ENCODE measurements at regions not wholly inside any gene's neighbourhood (a gene's known extent, or its start where the extent isn't known, plus 50 kb on each side); places are given as distances from the start of the nearest gene placed in this dataset.

GRCh38 chr5:99368726-99369125, 439.9 kb upstream of the CHD1 start:
- no peak for DNase-seq
- no peak overlapping the region for H3K9ac ChIP-seq (ENCODE audit: low read length)

GRCh38 chr5:99355881-99356280, 427.1 kb upstream of the CHD1 start:
- no peak for TF ChIP-seq CTCF (IDR thresholded peaks at IDR 0.05)
- TF ChIP-seq EZH2 (IDR thresholded peaks at IDR 0.05; ENCODE audit: borderline replicate concordance, insufficient read depth, low read depth, low read length, poor library complexity, severe bottlenecking), result no peak
- peaks cover 4% of the 10 kb centered on the region for H3K9me3 Mint-ChIP-seq (ENCODE audit: insufficient read depth)
- no peak for ATAC-seq (ENCODE audit: low read depth)

More at GRCh38 chr5:99368726-99369125, 439.9 kb upstream of the CHD1 start:
- H3K27me3 Mint-ChIP-seq, result no peaks in the 10 kb centered on the region
- peaks cover 2% of the 10 kb centered on the region for H3K9me3 Mint-ChIP-seq (ENCODE audit: insufficient read depth)
- Histone ChIP-seq H3K4me1 (ENCODE audit: control insufficient read depth in 2 of 2, insufficient read depth in 2 of 2, low read length in 2 of 2) (no peaks in the 10 kb centered on the region), H3K27ac (ENCODE audit: low read length in 2 of 2) (no peak overlapping the region), H3K9me3 (ENCODE audit: control extremely low read depth in 1 of 3, control insufficient read depth in 2 of 3, insufficient read depth in 1 of 3, low read length in 2 of 3) (no peaks in the 10 kb centered on the region), H3K27me3 (replicated peaks in 1 of 4; ENCODE audit: control extremely low read depth in 1 of 4, control insufficient read depth in 3 of 4, insufficient read depth in 4 of 4, low read length in 3 of 4) (no peaks in the 10 kb centered on the region), H3K4me3 (ENCODE audit: control extremely low read depth in 1 of 5, extremely low read depth in 1 of 5, insufficient read depth in 1 of 5, low read depth in 2 of 5, low read length in 4 of 5) (no peak overlapping the region), H4K20me1 (ENCODE audit: control insufficient read depth, insufficient read depth, low read length, poor library complexity, severe bottlenecking) (no peaks in the 10 kb centered on the region), H3K36me3 (replicated peaks in 1 of 2; ENCODE audit: control extremely low read depth in 1 of 2, control insufficient read depth in 1 of 2, extremely low read depth in 1 of 2, insufficient read depth in 2 of 2, low read length in 1 of 2) (no peaks in the 10 kb centered on the region), H3K4me2 (replicated peaks; ENCODE audit: low read depth, low read length, poor library complexity, severe bottlenecking) (no peak overlapping the region), H3K79me2 (ENCODE audit: control insufficient read depth, insufficient read depth, low read length) (no peaks in the 10 kb centered on the region), H2AFZ (ENCODE audit: insufficient read depth, low read depth, low read length, poor library complexity, severe bottlenecking) (no peak overlapping the region)
- no peak for ATAC-seq (ENCODE audit: low read depth)
- ChIA-PET CTCF (no interaction called here), POLR2A (no interaction called here)
- no CpG with 5 or more reads among the region's 2 CpGs for WGBS (ENCODE audit: insufficient coverage)
- no peaks in the 10 kb centered on the region for H3K4me1 Mint-ChIP-seq
- intact Hi-C loops (cut with micrococcal nuclease), result no loop called here
- H3K27ac Mint-ChIP-seq, result no peak overlapping the region
- no peak overlapping the region for H3K4me3 Mint-ChIP-seq
- TF ChIP-seq EZH2 (IDR thresholded peaks at IDR 0.05; ENCODE audit: borderline replicate concordance, insufficient read depth, low read depth, low read length, poor library complexity, severe bottlenecking), result no peak
- TF ChIP-seq CTCF (IDR thresholded peaks at IDR 0.05), result no peak

More at GRCh38 chr5:99355881-99356280, 427.1 kb upstream of the CHD1 start:
- ChIA-PET POLR2A (no interaction called here), CTCF (no interaction called here)
- Histone ChIP-seq H3K79me2 (ENCODE audit: control insufficient read depth, insufficient read depth, low read length) (no peaks in the 10 kb centered on the region), H3K27ac (ENCODE audit: low read length in 2 of 2) (no peak overlapping the region), H2AFZ (ENCODE audit: insufficient read depth, low read depth, low read length, poor library complexity, severe bottlenecking) (no peak overlapping the region), H3K9me3 (ENCODE audit: control extremely low read depth in 1 of 3, control insufficient read depth in 2 of 3, insufficient read depth in 1 of 3, low read length in 2 of 3) (peaks cover 0 to 18% (median 0%) of the 10 kb centered on the region in 3 donors), H3K4me2 (replicated peaks; ENCODE audit: low read depth, low read length, poor library complexity, severe bottlenecking) (no peak overlapping the region), H3K27me3 (replicated peaks in 1 of 4; ENCODE audit: control extremely low read depth in 1 of 4, control insufficient read depth in 3 of 4, insufficient read depth in 4 of 4, low read length in 3 of 4) (no peaks in the 10 kb centered on the region), H3K9ac (ENCODE audit: low read length) (no peak overlapping the region), H3K4me3 (ENCODE audit: control extremely low read depth in 1 of 5, extremely low read depth in 1 of 5, insufficient read depth in 1 of 5, low read depth in 2 of 5, low read length in 4 of 5) (no peak overlapping the region), H3K4me1 (ENCODE audit: control insufficient read depth in 2 of 2, insufficient read depth in 2 of 2, low read length in 2 of 2) (no peaks in the 10 kb centered on the region), H3K36me3 (replicated peaks in 1 of 2; ENCODE audit: control extremely low read depth in 1 of 2, control insufficient read depth in 1 of 2, extremely low read depth in 1 of 2, insufficient read depth in 2 of 2, low read length in 1 of 2) (no peaks in the 10 kb centered on the region), H4K20me1 (ENCODE audit: control insufficient read depth, insufficient read depth, low read length, poor library complexity, severe bottlenecking) (no peaks in the 10 kb centered on the region)
- Mint-ChIP-seq H3K4me1 (no peaks in the 10 kb centered on the region), H3K27ac (no peak overlapping the region), H3K4me3 (no peak overlapping the region), H3K27me3 (no peaks in the 10 kb centered on the region)
- intact Hi-C loops (cut with micrococcal nuclease), result no loop called here
- DNase-seq, result no peak

All from B cell (primary cell).